T-cell (primary cell): ENCODE measurements at regions not wholly inside any gene's neighbourhood (a gene's known extent, or its start where the extent isn't known, plus 50 kb on each side); places are given as distances from the start of the nearest gene placed in this dataset.

Source experiments
- ATAC-seq, 4 experiments: fragments of 200-7000 bp in 3 of 4; fragments of 150-1000 bp in 1 of 4; cut with Tn5 transposase; replicated peaks in 1 of 4; 1 replicate in 3 of 4; 2 replicates in 1 of 4; pipeline ENCODE4 v1.10.0; 2021; ENCODE audit warnings: moderate library complexity in 3 of 4, mild to moderate bottlenecking in 2 of 4, moderate number of reproducible peaks in 1 of 4
- CTCF ChIA-PET, 2 donors: fragments of 300-600 bp; sonication (Branson Sonifier 250); formaldehyde crosslinking; loops; one replicate each; lab custom pipeline; 2022; ENCODE audit warnings: antibody characterized with exemption in 2 of 2; lab: Charles Lee
- POLR2A ChIA-PET, 2 donors: fragments of 300-600 bp; sonication (Branson Sonifier 250); formaldehyde crosslinking; loops; one replicate each; lab custom pipeline; 2022; ENCODE audit warnings: antibody characterized with exemption in 2 of 2; lab: Charles Lee
- DNase-seq, 35 experiments: peaks; one replicate each; pipeline versions ENCODE4 v3.0.0 to v3.0.0-alpha.2; 2013 to 2023
- H3K27ac ChIP-seq: one replicate; pipeline ENCODE4 v1.5.1; 2013; ENCODE audit warnings: low read length
- H3K27me3 ChIP-seq, 2 experiments: replicated peaks in 1 of 2; 1 replicate in 1 of 2; 2 replicates in 1 of 2; pipeline versions ENCODE4 v1.6.1 to v1.7.0; 2013; ENCODE audit warnings: low read length in 1 of 2, mixed read lengths in 1 of 2; ENCODE audit not compliant: control insufficient read depth in 2 of 2, insufficient read depth in 2 of 2; ENCODE audit errors: extremely low read depth in 1 of 2
- H3K36me3 ChIP-seq, 2 donors: 1 replicate in 1 of 2; 2 replicates in 1 of 2; pipeline versions ENCODE4 v1.6.1 to v1.7.0; 2013; ENCODE audit warnings: low read length in 1 of 2; ENCODE audit not compliant: control insufficient read depth in 2 of 2, insufficient read depth in 1 of 2; ENCODE audit errors: extremely low read depth in 1 of 2
- H3K4me1 ChIP-seq, 2 experiments: 1 replicate in 1 of 2; 2 replicates in 1 of 2; pipeline versions ENCODE4 v1.6.1 to v1.7.0; 2013; ENCODE audit warnings: low read length in 2 of 2, mixed read lengths in 1 of 2; ENCODE audit not compliant: insufficient read depth in 2 of 2, control insufficient read depth in 1 of 2; ENCODE audit errors: extremely low read depth in 1 of 2
- H3K4me3 ChIP-seq, 2 donors: 1 replicate in 1 of 2; 2 replicates in 1 of 2; pipeline versions ENCODE4 v1.5.1 to v1.7.0; 2013; ENCODE audit warnings: mild to moderate bottlenecking in 2 of 2, low read length in 1 of 2, moderate library complexity in 1 of 2; ENCODE audit not compliant: control insufficient read depth in 1 of 2; ENCODE audit errors: extremely low read depth in 1 of 2
- H3K9me3 ChIP-seq: 2 replicates; pipeline ENCODE4 v1.7.0; 2013
- H3K27ac Mint-ChIP-seq, 2 donors: one replicate each; pipeline ENCODE4 v1.8.0; 2020 to 2021; ENCODE audit warnings: mild to moderate bottlenecking in 2 of 2, mixed read lengths in 2 of 2
- H3K27me3 Mint-ChIP-seq, 2 donors: one replicate each; pipeline ENCODE4 v1.8.0; 2021 to 2022; ENCODE audit warnings: mixed read lengths in 2 of 2
- H3K36me3 Mint-ChIP-seq: one replicate; pipeline ENCODE4 v1.8.0; 2021; ENCODE audit warnings: mixed read lengths
- H3K4me1 Mint-ChIP-seq, 3 donors: one replicate each; pipeline ENCODE4 v1.8.0; 2020 to 2022; ENCODE audit warnings: mixed read lengths in 3 of 3, mild to moderate bottlenecking in 1 of 3
- H3K4me3 Mint-ChIP-seq, 3 donors: one replicate each; pipeline ENCODE4 v1.8.0; 2020 to 2022; ENCODE audit warnings: mild to moderate bottlenecking in 3 of 3, mixed read lengths in 3 of 3, moderate library complexity in 3 of 3
- H3K9me3 Mint-ChIP-seq, 3 donors: one replicate each; pipeline ENCODE4 v1.8.0; 2020 to 2022; ENCODE audit warnings: mixed read lengths in 3 of 3
- WGBS: methylation state at CpG from one replicate; pipeline ENCODE4 v1.1.5; 2013; ENCODE audit warnings: missing lambda C conversion rate; ENCODE audit not compliant: insufficient coverage; 5-methylcytosine and 5-hydroxymethylcytosine counted together

- ATAC-seq: no peak
- no peaks in the 10 kb centered on the region for H3K4me1 Mint-ChIP-seq
These were observed 102.3 kb upstream of the EPHA4 start for GRCh38 chr2:221674446-221674845.

GRCh38 chr2:221673248-221673647, 101.1 kb upstream of the EPHA4 start:
- Mint-ChIP-seq H3K4me1 (no peaks in the 10 kb centered on the region), H3K9me3 (peaks cover 0 to 5% (median 0%) of the 10 kb centered on the region in 3 donors), H3K36me3 (no peaks in the 10 kb centered on the region), H3K27me3 (peaks cover 0 to 7% of the 10 kb centered on the region in 2 donors), H3K27ac (no peak overlapping the region), H3K4me3 (no peak overlapping the region)
- ChIA-PET CTCF (interaction anchor here in 1 of 2 donors (0.6 kb wide), 1 partner anchor 1026 kb away, joined by 3 read pairs; no protein-coding TSS in a partner anchor), POLR2A (no interaction called here)
- ATAC-seq (no peak), DNase-seq (no peak)
- no peak overlapping the region for H3K27ac ChIP-seq
- H3K27me3 ChIP-seq: peaks cover 0 to 2% of the 10 kb centered on the region in 2 experiments
- no peak overlapping the region for H3K4me3 ChIP-seq
- no peaks in the 10 kb centered on the region for H3K36me3 ChIP-seq
- H3K9me3 ChIP-seq: no peaks in the 10 kb centered on the region
- no CpG with 5 or more reads among the region's 1 CpG for WGBS
- H3K4me1 ChIP-seq: no peaks in the 10 kb centered on the region

More at GRCh38 chr2:221674446-221674845, 102.3 kb upstream of the EPHA4 start:
- Histone ChIP-seq H3K36me3 (no peaks in the 10 kb centered on the region), H3K9me3 (no peaks in the 10 kb centered on the region), H3K4me1 (no peaks in the 10 kb centered on the region), H3K4me3 (no peak overlapping the region), H3K27me3 (peaks cover 0 to 2% of the 10 kb centered on the region in 2 experiments), H3K27ac (no peak overlapping the region)
- DNase-seq: no peak
- Mint-ChIP-seq H3K36me3 (no peaks in the 10 kb centered on the region), H3K27ac (no peak overlapping the region), H3K4me3 (no peak overlapping the region), H3K27me3 (peaks cover 0 to 7% of the 10 kb centered on the region in 2 donors), H3K9me3 (peaks cover 0 to 5% (median 0%) of the 10 kb centered on the region in 3 donors)
- CTCF ChIA-PET: no interaction called here
- whole genome bisulfite sequencing: 78% methylated on average over 1 of the region's 4 CpGs
- POLR2A ChIA-PET: no interaction called here

GRCh38 chr2:221671515-221671914, 99.4 kb upstream of the EPHA4 start:
- Mint-ChIP-seq H3K4me1 (no peaks in the 10 kb centered on the region), H3K27me3 (peaks cover 0 to 7% of the 10 kb centered on the region in 2 donors), H3K36me3 (no peaks in the 10 kb centered on the region), H3K9me3 (peaks cover 0 to 5% (median 0%) of the 10 kb centered on the region in 3 donors), H3K4me3 (no peak overlapping the region), H3K27ac (no peak overlapping the region)
- Histone ChIP-seq H3K4me1 (no peaks in the 10 kb centered on the region), H3K27me3 (no peaks in the 10 kb centered on the region), H3K4me3 (no peak overlapping the region), H3K36me3 (no peaks in the 10 kb centered on the region), H3K9me3 (no peaks in the 10 kb centered on the region), H3K27ac (no peak overlapping the region)
- ATAC-seq (no peak), DNase-seq (no peak)
- CTCF ChIA-PET: no interaction called here
- POLR2A ChIA-PET: no interaction called here
- WGBS: no CpG with 5 or more reads among the region's 4 CpGs

GRCh38 chr2:221662689-221663391, 90.7 kb upstream of the EPHA4 start:
- CTCF ChIA-PET: interaction anchor here in 1 of 2 donors (0.6 kb wide), 1 partner anchor 1871 kb away, joined by 3 read pairs; no protein-coding TSS in a partner anchor
- Histone ChIP-seq H3K4me3 (no peak overlapping the region), H3K36me3 (no peaks in the 10 kb centered on the region), H3K4me1 (no peaks in the 10 kb centered on the region), H3K27me3 (no peaks in the 10 kb centered on the region), H3K9me3 (no peaks in the 10 kb centered on the region), H3K27ac (no peak overlapping the region)
- DNase-seq (no peak), ATAC-seq (no peak)
- Mint-ChIP-seq H3K9me3 (peaks cover 0 to 12% (median 0%) of the 10 kb centered on the region in 3 donors), H3K36me3 (no peaks in the 10 kb centered on the region), H3K4me3 (no peak overlapping the region), H3K4me1 (no peaks in the 10 kb centered on the region), H3K27ac (no peak overlapping the region), H3K27me3 (peaks cover 0 to 9% of the 10 kb centered on the region in 2 donors)
- no CpG with 5 or more reads among the region's 3 CpGs for WGBS
- POLR2A ChIA-PET: no interaction called here

GRCh38 chr2:221657806-221658205, 85.7 kb upstream of the EPHA4 start:
- Mint-ChIP-seq H3K9me3 (no peaks in the 10 kb centered on the region), H3K4me1 (no peaks in the 10 kb centered on the region), H3K27ac (no peak overlapping the region), H3K4me3 (no peak overlapping the region), H3K36me3 (no peaks in the 10 kb centered on the region), H3K27me3 (peaks cover 0 to 4% of the 10 kb centered on the region in 2 donors)
- Histone ChIP-seq H3K4me1 (no peaks in the 10 kb centered on the region), H3K27ac (no peak overlapping the region), H3K9me3 (no peaks in the 10 kb centered on the region), H3K4me3 (no peak overlapping the region), H3K27me3 (no peaks in the 10 kb centered on the region), H3K36me3 (no peaks in the 10 kb centered on the region)
- no peak for ATAC-seq
- no CpG with 5 or more reads among the region's 1 CpG for WGBS
- DNase-seq: no peak
- ChIA-PET POLR2A (no interaction called here), CTCF (interaction anchor here in 1 of 2 donors (0.6 kb wide), 1 partner anchor 392 kb away, joined by 3 read pairs; no protein-coding TSS in a partner anchor)

- POLR2A ChIA-PET: no interaction called here
- Histone ChIP-seq H3K27ac (no peak overlapping the region), H3K36me3 (no peaks in the 10 kb centered on the region), H3K4me1 (no peaks in the 10 kb centered on the region), H3K9me3 (no peaks in the 10 kb centered on the region), H3K27me3 (no peaks in the 10 kb centered on the region), H3K4me3 (no peak overlapping the region)
- Mint-ChIP-seq H3K4me3 (no peak overlapping the region), H3K27ac (no peak overlapping the region), H3K27me3 (peaks cover 0 to 4% of the 10 kb centered on the region in 2 donors), H3K4me1 (no peaks in the 10 kb centered on the region), H3K9me3 (no peaks in the 10 kb centered on the region), H3K36me3 (no peaks in the 10 kb centered on the region)
- CTCF ChIA-PET: interaction anchor here in 1 of 2 donors (0.5 kb wide), 1 partner anchor 57 kb away, joined by 4 read pairs; no protein-coding TSS in a partner anchor
- DNase-seq (no peak), ATAC-seq (no peak)
- no CpG with 5 or more reads among the region's 3 CpGs for WGBS
These were observed 83.2 kb upstream of the EPHA4 start for GRCh38 chr2:221655300-221655699.
